ENCODE measurements at regions not wholly inside any gene's neighbourhood (a gene's known extent, or its start where the extent isn't known, plus 50 kb on each side); places are given as distances from the start of the nearest gene placed in this dataset.

GRCh38 chr2:143905587-143905986 lies 614.3 kb downstream of the ZEB2 start:
- peaks cover 9% of the 10 kb centered on the region for H3K4me1 Mint-ChIP-seq
- H3K4me3 Mint-ChIP-seq = no peak overlapping the region
- H3K27me3 Mint-ChIP-seq (ENCODE audit: low read depth in 3 of 3) = peaks cover 0 to 4% (median 0%) of the 10 kb centered on the region in 3 donors
- no peak for TF ChIP-seq CTCF (IDR thresholded peaks at IDR 0.05)
- no peaks in the 10 kb centered on the region for H3K27me3 ChIP-seq (ENCODE audit: control insufficient read depth in 2 of 2, insufficient read depth in 2 of 2, low read length in 2 of 2)
- H3K9ac ChIP-seq (ENCODE audit: insufficient read depth, low read length, poor library complexity, severe bottlenecking) = no peak overlapping the region
- H3K4me1 ChIP-seq (ENCODE audit: control insufficient read depth in 1 of 2, insufficient read depth in 2 of 2, low read length in 2 of 2) = peaks cover 0 to 9% of the 10 kb centered on the region in 2 donors
- H3K9me3 Mint-ChIP-seq = peaks cover 0 to 8% (median 0%) of the 10 kb centered on the region in 7 donors
- no peak for DNase-seq
- H3K4me3 ChIP-seq (replicated peaks in 1 of 3; ENCODE audit: low read depth in 2 of 3, low read length in 3 of 3) = no peak overlapping the region
- no CpG with 5 or more reads among the region's 4 CpGs for WGBS (ENCODE audit: insufficient coverage)
- H3K79me2 ChIP-seq (ENCODE audit: insufficient read depth, low read length) = no peaks in the 10 kb centered on the region
- no peak overlapping the region for H3K27ac Mint-ChIP-seq
- H2AFZ ChIP-seq (ENCODE audit: insufficient read depth, low read depth, low read length, poor library complexity, severe bottlenecking) = no peak overlapping the region
- H3K27ac ChIP-seq (ENCODE audit: low read depth in 1 of 2, low read length in 2 of 2) = no peak overlapping the region
- intact Hi-C loops (cut with micrococcal nuclease) = no loop called here
- no peaks in the 10 kb centered on the region for H3K9me3 ChIP-seq (replicated peaks in 1 of 2; ENCODE audit: control insufficient read depth in 1 of 2, insufficient read depth in 1 of 2, low read length in 2 of 2)
- no peaks in the 10 kb centered on the region for H4K20me1 ChIP-seq (ENCODE audit: insufficient read depth, low read length)
- H3K4me2 ChIP-seq (replicated peaks; ENCODE audit: extremely low read depth, low read length, poor library complexity, severe bottlenecking) = no peak overlapping the region
- no peaks in the 10 kb centered on the region for H3K36me3 Mint-ChIP-seq
- no peaks in the 10 kb centered on the region for H3K36me3 ChIP-seq (replicated peaks in 1 of 2; ENCODE audit: control insufficient read depth in 1 of 2, insufficient read depth in 2 of 2, low read length in 2 of 2)

- H3K4me3 ChIP-seq (replicated peaks in 1 of 3; ENCODE audit: low read depth in 2 of 3, low read length in 3 of 3) = no peak overlapping the region
- no peak overlapping the region for H3K27ac ChIP-seq (ENCODE audit: low read depth in 1 of 2, low read length in 2 of 2)
- peaks cover 0 to 4% (median 0%) of the 10 kb centered on the region in 7 donors for H3K9me3 Mint-ChIP-seq
- H3K79me2 ChIP-seq (ENCODE audit: insufficient read depth, low read length) = no peaks in the 10 kb centered on the region
- no peaks in the 10 kb centered on the region for H3K9me3 ChIP-seq (replicated peaks in 1 of 2; ENCODE audit: control insufficient read depth in 1 of 2, insufficient read depth in 1 of 2, low read length in 2 of 2)
- WGBS (ENCODE audit: insufficient coverage) = 13% methylated on average over 3 of the region's 5 CpGs
- H3K4me1 ChIP-seq (ENCODE audit: control insufficient read depth in 1 of 2, insufficient read depth in 2 of 2, low read length in 2 of 2) = peaks cover 0 to 9% of the 10 kb centered on the region in 2 donors
- H3K27ac Mint-ChIP-seq = no peak overlapping the region
- no peaks in the 10 kb centered on the region for H3K27me3 ChIP-seq (ENCODE audit: control insufficient read depth in 2 of 2, insufficient read depth in 2 of 2, low read length in 2 of 2)
- TF ChIP-seq CTCF (IDR thresholded peaks at IDR 0.05) = no peak
- no peak overlapping the region for H3K4me2 ChIP-seq (replicated peaks; ENCODE audit: extremely low read depth, low read length, poor library complexity, severe bottlenecking)
- H3K9ac ChIP-seq (ENCODE audit: insufficient read depth, low read length, poor library complexity, severe bottlenecking) = no peak overlapping the region
- intact Hi-C loops (cut with micrococcal nuclease) = no loop called here
- no peaks in the 10 kb centered on the region for H3K36me3 ChIP-seq (replicated peaks in 1 of 2; ENCODE audit: control insufficient read depth in 1 of 2, insufficient read depth in 2 of 2, low read length in 2 of 2)
- peaks cover 0 to 2% (median 0%) of the 10 kb centered on the region in 3 donors for H3K27me3 Mint-ChIP-seq (ENCODE audit: low read depth in 3 of 3)
- no peak overlapping the region for H3K4me3 Mint-ChIP-seq
- H2AFZ ChIP-seq (ENCODE audit: insufficient read depth, low read depth, low read length, poor library complexity, severe bottlenecking) = no peak overlapping the region
- no peaks in the 10 kb centered on the region for H3K36me3 Mint-ChIP-seq
- H3K4me1 Mint-ChIP-seq = peaks cover 9% of the 10 kb centered on the region
- no peaks in the 10 kb centered on the region for H4K20me1 ChIP-seq (ENCODE audit: insufficient read depth, low read length)
- peak in 1 of 3 donors; percentile 6 for DNase-seq
Observed at GRCh38 chr2:143903172-143903856, 616.6 kb downstream of the ZEB2 start.

Measured in CD14-positive monocyte (primary cell).